Panc1 (cell line): ENCODE measurements at regions not wholly inside any gene's neighbourhood (a gene's known extent, or its start where the extent isn't known, plus 50 kb on each side); places are given as distances from the start of the nearest gene placed in this dataset.

Source experiments
- ATAC-seq: fragments of 200-7000 bp; cut with Tn5 transposase; 2 replicates; pipeline ENCODE4 v1.9.1; 2020; ENCODE audit warnings: mild to moderate bottlenecking, moderate library complexity
- BruUV-seq: library from RNA; stranded (reverse); fragments of 400-500 nt; replicated peaks from 2 replicates; lab custom pipeline; 2021; lab: Mats Ljungman, UMichigan
- CTCF ChIA-PET: fragments of 300-600 bp; sonication (Branson Sonifier 250); formaldehyde crosslinking; loops from one replicate; lab custom pipeline; 2022; ENCODE audit warnings: antibody characterized with exemption; lab: Charles Lee
- POLR2A ChIA-PET: fragments of 300-600 bp; sonication (Branson Sonifier 250); formaldehyde crosslinking; loops from one replicate; lab custom pipeline; 2022; ENCODE audit warnings: antibody characterized with exemption; lab: Charles Lee
- DNase-seq: peaks from one replicate; pipeline ENCODE4 v3.0.0-alpha.2; 2010; ENCODE audit warnings: low read depth, low spot score
- H3K27ac ChIP-seq: 2 replicates; pipeline ENCODE4 v1.5.1; 2011; ENCODE audit warnings: mild to moderate bottlenecking, low read length, inconsistent platforms
- H3K27me3 ChIP-seq: fragments of 200-500 bp; sonication (Bioruptor generic); 2 replicates; pipeline ENCODE4 v1.6.0; 2014; ENCODE audit warnings: low read length, inconsistent platforms; ENCODE audit not compliant: control insufficient read depth, insufficient read depth
- H3K36me3 ChIP-seq: fragments of 200-500 bp; sonication (Bioruptor generic); 2 replicates; pipeline ENCODE4 v1.5.1; 2014; ENCODE audit warnings: inconsistent platforms, mild to moderate bottlenecking, low read length, moderate library complexity; ENCODE audit not compliant: control insufficient read depth, insufficient read depth
- H3K4me1 ChIP-seq: 2 replicates; pipeline ENCODE4 v1.5.1; 2011; ENCODE audit warnings: inconsistent platforms, mild to moderate bottlenecking, low read length, moderate library complexity; ENCODE audit not compliant: control insufficient read depth, insufficient read depth
- H3K4me3 ChIP-seq, 2 experiments: 2 replicates each; pipeline ENCODE4 v1.5.1; 2011 to 2012; ENCODE audit warnings: low read depth in 2 of 2, low read length in 2 of 2, mild to moderate bottlenecking in 2 of 2, inconsistent platforms in 1 of 2, moderate library complexity in 1 of 2
- H3K9me3 ChIP-seq: fragments of 200-500 bp; sonication (Bioruptor generic); 2 replicates; pipeline ENCODE4 v1.5.1; 2014; ENCODE audit warnings: low read depth, mild to moderate bottlenecking, inconsistent platforms, low read length, moderate library complexity; ENCODE audit not compliant: control insufficient read depth, insufficient read depth
- POLR2AphosphoS5 ChIP-seq: IDR thresholded peaks from 2 replicates; pipeline ENCODE4 v1.6.1; 2012; ENCODE audit warnings: mild to moderate bottlenecking, low read depth, low read length, moderate library complexity
- SIN3A ChIP-seq: IDR thresholded peaks from 2 replicates; pipeline ENCODE4 v1.6.1; 2012; ENCODE audit warnings: low read depth, mild to moderate bottlenecking, low read length, moderate library complexity, borderline replicate concordance; ENCODE audit not compliant: insufficient read depth
- TCF7L2 ChIP-seq: IDR thresholded peaks from 2 replicates; pipeline ENCODE4 v1.6.1; 2011; ENCODE audit warnings: mild to moderate bottlenecking, low read depth, low read length, inconsistent platforms
- in situ Hi-C: cut with HindIII; loops from 2 replicates; pipeline ENCODE4 v1.10.0; 2016; ENCODE audit warnings: low sequenced_read_pairs, low pct_unique_long_range_greater_than_20kb
- intact Hi-C: fragments of 100-400 bp; cut with micrococcal nuclease; formaldehyde crosslinking; loops from one replicate; pipeline ENCODE4 v1.10.0; 2022; ENCODE audit not compliant: unreplicated experiment
- TF ChIP-seq, protein P1 (sequence below): fragments of 450-650 bp; IDR thresholded peaks from 2 replicates; pipeline ENCODE4 v1.5.1; 2017; ENCODE audit warnings: mild to moderate bottlenecking
- TF ChIP-seq, protein P2 (sequence below), 2 experiments: IDR thresholded peaks; 2 replicates each; pipeline ENCODE4 v1.6.1; 2011 to 2012; ENCODE audit warnings: low read depth in 2 of 2, control low read depth in 1 of 2, low read length in 1 of 2, mild to moderate bottlenecking in 1 of 2, moderate library complexity in 1 of 2; ENCODE audit not compliant: insufficient read depth in 1 of 2

- in situ Hi-C loops = no loop called here
- Histone ChIP-seq H3K9me3 (no peaks in the 10 kb centered on the region), H3K36me3 (no peaks in the 10 kb centered on the region), H3K4me1 (no peaks in the 10 kb centered on the region), H3K4me3 (no peak overlapping the region), H3K27me3 (no peaks in the 10 kb centered on the region), H3K27ac (no peak overlapping the region)
- ATAC-seq = no peak
- TF ChIP-seq TCF7L2 (no peak), POLR2AphosphoS5 (no peak), SIN3A (no peak)
- TF ChIP-seq, protein P1, sequence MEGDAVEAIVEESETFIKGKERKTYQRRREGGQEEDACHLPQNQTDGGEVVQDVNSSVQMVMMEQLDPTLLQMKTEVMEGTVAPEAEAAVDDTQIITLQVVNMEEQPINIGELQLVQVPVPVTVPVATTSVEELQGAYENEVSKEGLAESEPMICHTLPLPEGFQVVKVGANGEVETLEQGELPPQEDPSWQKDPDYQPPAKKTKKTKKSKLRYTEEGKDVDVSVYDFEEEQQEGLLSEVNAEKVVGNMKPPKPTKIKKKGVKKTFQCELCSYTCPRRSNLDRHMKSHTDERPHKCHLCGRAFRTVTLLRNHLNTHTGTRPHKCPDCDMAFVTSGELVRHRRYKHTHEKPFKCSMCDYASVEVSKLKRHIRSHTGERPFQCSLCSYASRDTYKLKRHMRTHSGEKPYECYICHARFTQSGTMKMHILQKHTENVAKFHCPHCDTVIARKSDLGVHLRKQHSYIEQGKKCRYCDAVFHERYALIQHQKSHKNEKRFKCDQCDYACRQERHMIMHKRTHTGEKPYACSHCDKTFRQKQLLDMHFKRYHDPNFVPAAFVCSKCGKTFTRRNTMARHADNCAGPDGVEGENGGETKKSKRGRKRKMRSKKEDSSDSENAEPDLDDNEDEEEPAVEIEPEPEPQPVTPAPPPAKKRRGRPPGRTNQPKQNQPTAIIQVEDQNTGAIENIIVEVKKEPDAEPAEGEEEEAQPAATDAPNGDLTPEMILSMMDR = no peak
- TF ChIP-seq, protein P2, sequence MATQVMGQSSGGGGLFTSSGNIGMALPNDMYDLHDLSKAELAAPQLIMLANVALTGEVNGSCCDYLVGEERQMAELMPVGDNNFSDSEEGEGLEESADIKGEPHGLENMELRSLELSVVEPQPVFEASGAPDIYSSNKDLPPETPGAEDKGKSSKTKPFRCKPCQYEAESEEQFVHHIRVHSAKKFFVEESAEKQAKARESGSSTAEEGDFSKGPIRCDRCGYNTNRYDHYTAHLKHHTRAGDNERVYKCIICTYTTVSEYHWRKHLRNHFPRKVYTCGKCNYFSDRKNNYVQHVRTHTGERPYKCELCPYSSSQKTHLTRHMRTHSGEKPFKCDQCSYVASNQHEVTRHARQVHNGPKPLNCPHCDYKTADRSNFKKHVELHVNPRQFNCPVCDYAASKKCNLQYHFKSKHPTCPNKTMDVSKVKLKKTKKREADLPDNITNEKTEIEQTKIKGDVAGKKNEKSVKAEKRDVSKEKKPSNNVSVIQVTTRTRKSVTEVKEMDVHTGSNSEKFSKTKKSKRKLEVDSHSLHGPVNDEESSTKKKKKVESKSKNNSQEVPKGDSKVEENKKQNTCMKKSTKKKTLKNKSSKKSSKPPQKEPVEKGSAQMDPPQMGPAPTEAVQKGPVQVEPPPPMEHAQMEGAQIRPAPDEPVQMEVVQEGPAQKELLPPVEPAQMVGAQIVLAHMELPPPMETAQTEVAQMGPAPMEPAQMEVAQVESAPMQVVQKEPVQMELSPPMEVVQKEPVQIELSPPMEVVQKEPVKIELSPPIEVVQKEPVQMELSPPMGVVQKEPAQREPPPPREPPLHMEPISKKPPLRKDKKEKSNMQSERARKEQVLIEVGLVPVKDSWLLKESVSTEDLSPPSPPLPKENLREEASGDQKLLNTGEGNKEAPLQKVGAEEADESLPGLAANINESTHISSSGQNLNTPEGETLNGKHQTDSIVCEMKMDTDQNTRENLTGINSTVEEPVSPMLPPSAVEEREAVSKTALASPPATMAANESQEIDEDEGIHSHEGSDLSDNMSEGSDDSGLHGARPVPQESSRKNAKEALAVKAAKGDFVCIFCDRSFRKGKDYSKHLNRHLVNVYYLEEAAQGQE (IDR thresholded peaks at IDR 0.05; ENCODE audit: insufficient read depth in 1 of 2, low read depth in 2 of 2, low read length in 1 of 2) = no peak
- CTCF ChIA-PET = no interaction called here
- POLR2A ChIA-PET = no interaction called here
- no peak for DNase-seq
- intact Hi-C loops = no loop called here
- no TSS peak for BruUV-seq
Measured at GRCh38 chr2:198488964-198489363, 684.6 kb downstream of the PLCL1 start.

DNA sequence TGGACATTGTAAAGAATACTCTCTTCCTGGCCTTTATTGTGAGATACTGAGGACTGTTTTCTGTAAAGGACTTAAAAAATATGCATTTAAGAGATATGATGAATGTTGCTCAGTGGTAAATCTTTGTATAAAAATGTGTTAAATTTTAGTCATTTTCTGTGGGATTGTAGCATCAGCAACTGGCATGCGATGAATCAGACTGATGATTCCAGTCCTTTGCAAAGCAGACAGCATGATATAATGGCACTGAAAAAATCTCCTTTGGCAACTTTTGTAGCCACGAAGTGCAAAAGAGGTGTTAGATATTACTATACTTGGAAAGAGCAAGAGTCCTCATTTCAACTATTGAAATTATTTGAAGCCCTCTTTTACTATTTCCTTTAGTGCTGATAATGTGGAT is 678.7 kb downstream of the PLCL1 start:
- no TSS peak for BruUV-seq
- ChIA-PET CTCF (no interaction called here), POLR2A (no interaction called here)
- H3K27ac ChIP-seq = no peak overlapping the region
- TF ChIP-seq SIN3A = no peak
- TF ChIP-seq, protein P2 (IDR thresholded peaks at IDR 0.05; ENCODE audit: insufficient read depth in 1 of 2, low read depth in 2 of 2, low read length in 1 of 2) = no peak
- no peak for TF ChIP-seq POLR2AphosphoS5
- no peak for TF ChIP-seq TCF7L2
- TF ChIP-seq, protein P1 = no peak
- no peaks in the 10 kb centered on the region for H3K4me1 ChIP-seq
- intact Hi-C loops (no loop called here), in situ Hi-C loops (no loop called here)
- ATAC-seq = no peak
- no peak overlapping the region for H3K4me3 ChIP-seq
- no peaks in the 10 kb centered on the region for H3K9me3 ChIP-seq
- no peaks in the 10 kb centered on the region for H3K27me3 ChIP-seq
- DNase-seq = no peak
- no peaks in the 10 kb centered on the region for H3K36me3 ChIP-seq
